ELF-1 (cell line): ENCODE measurements at regions not wholly inside any gene's neighbourhood (a gene's known extent, or its start where the extent isn't known, plus 50 kb on each side); places are given as distances from the start of the nearest gene placed in this dataset.

Experiments used
- DNase-seq: peaks from one replicate; pipeline ENCODE4 v3.0.0-alpha.2; 2016; ENCODE audit warnings: low read depth, low spot score

GRCh38 chr6:48255094-48255493 is 144.1 kb upstream of the PTCHD4 start:
- no peak for DNase-seq

- DNase-seq: no peak
Measured at GRCh38 chr6:48249071-48249470, 138.1 kb upstream of the PTCHD4 start.

DNA sequence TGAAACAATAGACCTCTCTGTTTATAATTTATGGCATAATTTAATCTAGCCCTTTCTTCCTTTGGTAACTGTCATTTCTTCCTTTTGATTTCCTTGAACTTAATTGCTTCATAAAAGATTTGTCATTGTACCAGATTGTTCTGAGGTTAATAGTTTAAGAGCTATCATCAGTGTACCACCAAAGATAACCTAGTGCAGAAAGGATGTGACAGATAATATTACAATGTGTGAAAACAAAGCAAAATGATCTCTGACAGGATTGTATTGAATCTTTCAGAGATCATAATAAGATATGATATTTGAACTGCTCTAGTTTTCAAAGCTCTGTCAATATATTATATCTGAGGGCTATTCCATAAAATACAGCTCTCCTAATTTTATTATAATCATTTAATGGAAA is 132.1 kb upstream of the PTCHD4 start:
- DNase-seq: no peak

DNA sequence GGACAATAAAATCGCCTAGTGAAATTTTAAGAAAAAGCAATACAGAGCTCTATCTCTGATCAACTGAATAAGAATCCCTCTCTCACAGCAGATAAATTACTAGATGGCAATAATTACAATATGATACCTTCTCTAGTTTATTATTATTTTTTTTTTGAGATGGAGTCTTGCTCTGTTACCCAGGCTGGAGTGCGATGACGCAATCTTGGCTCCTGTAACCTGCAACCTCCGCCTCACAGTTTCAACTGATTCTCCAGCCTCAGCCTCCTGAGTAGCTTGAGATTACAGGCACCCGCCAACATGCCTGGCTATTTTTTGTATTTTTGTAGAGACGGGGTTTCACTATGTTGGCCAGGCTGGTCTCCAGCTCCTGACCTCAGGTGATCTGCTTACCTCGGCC is 129.3 kb upstream of the PTCHD4 start:
- DNase-seq: no peak

- DNase-seq: no peak
Measured at GRCh38 chr6:48236375-48236774, 125.4 kb upstream of the PTCHD4 start.

- DNase-seq: no peak
Measured at GRCh38 chr6:48233063-48233462, 122.1 kb upstream of the PTCHD4 start.

- no peak for DNase-seq
Measured at GRCh38 chr6:48229841-48230240, 118.8 kb upstream of the PTCHD4 start.

DNA sequence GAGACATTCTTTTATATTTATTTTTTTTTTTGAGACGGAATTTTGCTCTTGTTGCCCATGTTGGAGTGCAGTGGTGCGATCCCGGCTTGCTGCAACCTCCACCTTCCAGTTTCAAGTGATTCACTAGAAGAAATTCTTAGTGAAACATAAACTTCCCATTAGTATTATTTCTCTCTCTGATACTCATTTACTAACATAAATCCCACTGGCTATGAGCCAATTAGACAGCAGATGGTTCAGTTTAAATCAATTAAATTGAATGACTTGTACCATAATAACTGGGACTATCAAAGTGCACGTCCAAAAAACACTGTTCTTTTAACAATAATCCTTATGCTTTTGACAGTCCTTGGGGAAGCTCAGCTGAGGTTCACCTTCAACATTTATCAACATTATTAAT is 111.2 kb upstream of the PTCHD4 start:
- no peak for DNase-seq

DNA sequence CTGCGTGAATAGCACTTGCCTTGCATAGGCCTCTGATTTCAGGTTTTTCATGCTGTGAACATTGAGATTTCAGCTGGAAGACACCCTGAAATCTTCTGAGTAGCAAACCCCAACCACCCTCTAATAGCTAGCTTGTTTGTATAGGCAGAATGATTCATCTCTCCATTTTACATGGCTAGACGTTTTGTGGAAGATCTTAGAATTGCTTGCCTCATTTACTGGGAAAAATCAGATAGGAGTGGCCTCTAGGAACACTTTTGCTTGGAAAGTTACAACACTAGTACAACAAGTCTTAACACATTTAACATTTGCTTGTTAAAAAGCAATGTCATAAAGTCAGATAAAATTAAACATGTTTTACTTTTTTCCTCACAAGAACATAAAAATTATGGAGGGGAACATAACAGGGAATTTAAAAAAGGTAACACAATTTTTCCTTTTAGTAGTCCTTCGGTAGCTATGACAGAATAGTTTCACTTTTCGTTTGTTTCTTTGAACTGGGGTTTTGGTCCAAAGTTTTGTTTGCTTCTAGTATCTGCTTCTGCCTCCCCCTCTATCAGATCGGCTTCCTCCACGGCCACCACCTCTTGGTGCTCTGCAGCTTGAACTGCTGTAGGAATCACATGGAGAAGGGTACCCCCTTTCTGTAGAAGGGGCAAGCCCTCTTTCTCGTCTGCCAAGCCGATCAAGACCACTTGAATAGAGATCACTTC is 102.2 kb upstream of the PTCHD4 start:
- DNase-seq: no peak

GRCh38 chr6:48212501-48212900 is 101.5 kb upstream of the PTCHD4 start:
- no peak for DNase-seq

DNA sequence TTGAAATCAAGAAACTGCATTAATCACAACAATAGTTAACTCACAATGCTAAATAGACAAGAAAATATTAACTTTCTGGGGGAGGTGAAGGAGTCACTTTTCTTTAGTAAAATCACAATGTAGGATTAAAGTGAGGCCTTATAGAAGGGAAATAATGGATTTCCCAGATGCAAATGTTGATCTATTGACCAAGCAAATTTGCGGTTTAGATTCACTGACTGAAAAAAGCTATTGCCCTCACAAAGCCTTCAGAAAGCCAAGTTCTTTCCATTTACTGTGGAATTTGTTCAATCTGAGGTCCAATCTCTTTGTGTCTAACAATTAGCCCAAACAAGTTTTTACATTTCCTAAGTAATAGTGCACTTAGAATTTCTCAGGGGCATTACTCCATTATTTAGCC is 95.1 kb upstream of the PTCHD4 start:
- no peak for DNase-seq

DNA sequence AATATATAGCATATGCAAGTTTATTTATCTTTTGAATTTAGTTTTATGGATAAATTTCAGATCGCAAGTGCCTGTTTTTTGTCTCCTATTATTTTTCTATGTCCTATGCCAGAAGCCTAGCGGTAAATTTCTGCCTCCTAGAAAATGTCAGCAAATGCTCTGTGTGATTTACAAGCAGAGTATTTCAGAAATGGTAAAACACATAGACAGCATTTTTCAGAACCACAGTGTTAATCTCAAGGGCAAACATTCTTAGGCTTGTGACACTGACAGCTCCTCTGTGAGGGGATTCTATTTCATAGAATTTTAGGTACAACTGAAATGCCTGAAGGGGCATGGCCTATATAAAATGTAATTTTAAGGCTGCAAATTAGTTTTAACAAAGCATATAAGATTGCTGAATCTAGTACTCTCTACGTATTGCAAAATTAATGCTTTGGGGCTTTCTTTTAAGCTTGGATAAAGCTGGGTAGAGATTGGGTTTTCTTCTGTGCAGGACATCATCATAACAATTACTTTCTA is 89.9 kb upstream of the PTCHD4 start:
- no peak for DNase-seq

GRCh38 chr6:48199499-48199898 is 88.5 kb upstream of the PTCHD4 start:
- no peak for DNase-seq

DNA sequence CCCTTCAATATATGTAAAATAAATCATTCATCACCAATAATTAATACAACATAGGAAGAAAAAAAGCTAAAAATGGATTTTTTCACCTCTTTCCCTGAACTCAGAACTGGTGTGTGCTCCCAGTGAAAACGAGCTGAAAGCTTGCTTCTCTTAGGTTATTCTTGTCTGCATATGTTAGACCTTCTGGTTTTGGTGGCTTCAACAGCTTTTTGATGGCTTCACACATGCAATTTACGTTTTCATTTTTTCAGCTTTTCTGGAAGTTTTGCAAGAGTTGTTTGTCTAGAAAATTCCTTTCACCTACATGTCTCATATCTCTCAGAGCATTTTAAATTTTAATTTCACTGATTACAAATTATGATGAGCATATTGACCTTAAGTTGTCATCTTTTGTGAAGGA is 86.9 kb upstream of the PTCHD4 start:
- no peak for DNase-seq

DNA sequence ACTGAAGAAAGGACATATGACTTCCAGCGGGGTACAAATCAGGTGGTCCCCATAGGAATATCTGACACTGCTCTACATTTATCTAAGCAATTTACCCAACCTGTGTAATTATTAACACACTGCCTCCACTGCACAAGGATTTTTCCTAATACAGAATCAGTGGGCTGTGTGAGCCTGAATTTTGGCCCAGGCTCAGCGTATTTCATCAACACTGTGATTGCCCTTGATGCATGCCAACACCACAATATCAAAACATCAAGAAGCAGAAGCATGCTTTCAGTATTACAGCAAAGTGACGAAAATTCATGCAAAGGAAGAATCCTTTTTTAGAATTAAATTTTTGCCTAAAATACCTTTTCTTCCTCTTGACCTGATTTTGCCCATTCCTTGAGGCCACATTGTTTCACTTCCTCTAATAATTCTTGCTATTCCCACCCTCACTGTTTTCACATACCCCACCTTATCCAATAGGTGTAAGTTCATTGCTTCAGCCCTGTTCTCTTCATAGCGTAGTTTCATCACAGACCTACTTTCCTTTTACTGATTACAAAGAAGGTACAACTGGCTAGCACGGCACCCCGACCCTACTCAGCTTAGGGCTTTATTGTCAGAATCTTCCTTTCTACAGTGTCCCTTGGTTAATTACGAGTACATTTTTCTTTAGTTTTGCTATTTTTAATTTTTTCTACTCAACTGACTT is 83.7 kb upstream of the PTCHD4 start:
- no peak for DNase-seq

DNA sequence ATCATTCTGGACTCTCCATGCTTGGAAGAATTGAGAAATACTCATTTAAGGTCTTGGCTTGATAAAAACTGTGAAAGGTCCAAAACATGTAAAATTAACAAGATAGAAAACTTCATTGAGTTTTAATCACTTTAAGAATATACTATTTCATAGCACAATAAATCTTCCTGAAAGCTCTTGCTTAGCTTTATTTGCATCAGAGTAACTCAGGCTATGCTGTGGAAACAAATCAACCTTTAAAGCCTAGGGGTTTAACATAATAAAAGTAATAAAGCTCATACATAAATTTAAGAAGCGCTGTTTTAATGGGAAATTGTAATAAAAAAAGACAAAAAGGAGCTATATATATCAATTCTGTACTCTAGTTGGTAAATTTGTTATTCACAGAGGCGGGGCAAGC is 77.2 kb upstream of the PTCHD4 start:
- no peak for DNase-seq

GRCh38 chr6:48186746-48187145 is 75.7 kb upstream of the PTCHD4 start:
- DNase-seq: peak; percentile 2

DNA sequence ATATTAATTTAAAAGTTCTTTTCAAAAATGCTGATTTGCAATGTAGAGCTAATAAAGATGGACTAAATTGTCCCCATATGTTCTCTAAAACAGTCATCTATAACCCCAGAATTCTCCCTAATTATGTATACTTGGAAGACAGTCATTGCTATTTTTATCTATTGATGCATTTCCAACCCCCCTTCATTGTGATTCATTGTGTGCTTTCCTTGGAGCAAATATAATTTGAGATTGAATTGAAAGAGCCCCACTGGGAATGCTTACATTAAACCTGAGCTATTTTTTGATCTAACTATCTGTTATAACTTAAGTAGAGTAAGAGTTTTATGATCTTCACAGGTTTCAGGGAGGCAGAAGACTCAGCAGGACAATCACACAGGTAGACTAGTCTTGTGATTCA is 73.7 kb upstream of the PTCHD4 start:
- DNase-seq: no peak

DNA sequence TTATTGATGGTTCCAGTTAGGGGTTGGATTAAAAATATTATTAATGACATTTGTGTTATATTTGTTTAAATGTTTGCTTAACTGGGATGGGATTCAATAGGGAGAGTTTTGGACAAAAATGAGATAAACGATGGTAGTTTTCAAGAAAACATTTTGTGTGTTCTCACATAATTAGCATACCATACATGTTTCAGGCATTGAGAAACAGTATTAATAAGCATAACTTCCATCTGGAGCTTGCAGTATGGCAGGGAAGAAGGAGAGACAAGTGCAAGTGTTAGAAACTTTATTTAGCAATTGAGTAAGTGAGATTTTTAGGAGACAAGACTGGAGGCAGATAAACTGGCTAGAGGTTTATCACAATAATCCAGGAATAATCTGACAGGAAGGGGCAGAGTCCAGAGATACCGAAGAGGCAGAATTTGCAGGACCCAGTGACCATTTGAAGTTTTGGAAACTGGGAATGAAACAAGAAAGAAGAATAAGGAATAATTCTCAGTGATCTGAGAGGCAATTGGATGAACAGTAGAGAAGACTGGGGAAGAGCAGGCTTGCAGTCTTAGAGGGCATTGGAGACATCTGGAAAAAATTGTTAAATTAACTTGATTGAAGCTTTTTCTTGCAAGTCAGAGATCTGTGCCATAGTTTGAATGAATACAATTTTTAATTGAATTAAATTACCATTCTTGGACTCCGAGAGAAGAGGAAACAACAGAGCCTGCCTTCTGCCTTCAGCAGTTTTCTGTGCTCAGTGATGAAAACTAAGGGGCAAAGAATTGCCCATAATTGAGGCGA is 73.0 kb upstream of the PTCHD4 start:
- DNase-seq: no peak

GRCh38 chr6:48183178-48183577 is 72.2 kb upstream of the PTCHD4 start:
- DNase-seq: no peak

- no peak for DNase-seq
Measured at GRCh38 chr6:48178700-48179099, 67.7 kb upstream of the PTCHD4 start.

- no peak for DNase-seq
Measured at GRCh38 chr6:48177786-48178185, 66.8 kb upstream of the PTCHD4 start.
